ENCODE measurements at regions not wholly inside any gene's neighbourhood (a gene's known extent, or its start where the extent isn't known, plus 50 kb on each side); places are given as distances from the start of the nearest gene placed in this dataset.

- DNase-seq, result no peak
- Histone ChIP-seq H3K4me3 (replicated peaks in 1 of 3) (no peak overlapping the region), H3K4me1 (no peaks in the 10 kb centered on the region), H3K9me3 (no peaks in the 10 kb centered on the region), H3K36me3 (no peaks in the 10 kb centered on the region), H3K27ac (no peak overlapping the region), H3K27me3 (no peaks in the 10 kb centered on the region)
- TF ChIP-seq POLR2A (IDR thresholded peaks at IDR 0.05), result no peak
- TF ChIP-seq CTCF (IDR thresholded peaks at IDR 0.05), result no peak
- 90 to 97% methylated on average over 5 of the region's 5 CpGs for WGBS, 2 donors
- intact Hi-C loops (cut with DNase I), result no loop called here
Measured at GRCh38 chr18:46352520-46353250, 248.5 kb downstream of the HAUS1 start.

GRCh38 chr18:46353460-46353859 lies 249.3 kb downstream of the HAUS1 start:
- WGBS, 2 donors, result 88 to 89% methylated on average over 9 of the region's 9 CpGs
- no peaks in the 10 kb centered on the region for H3K27me3 ChIP-seq
- H3K9me3 ChIP-seq, result no peaks in the 10 kb centered on the region
- H3K27ac ChIP-seq, result no peak overlapping the region
- DNase-seq, result no peak
- TF ChIP-seq CTCF (IDR thresholded peaks at IDR 0.05) (no peak), POLR2A (IDR thresholded peaks at IDR 0.05) (no peak)
- H3K4me3 ChIP-seq (replicated peaks in 1 of 3), result no peak overlapping the region
- H3K36me3 ChIP-seq, result no peaks in the 10 kb centered on the region
- H3K4me1 ChIP-seq, result no peaks in the 10 kb centered on the region
- intact Hi-C loops (cut with DNase I), result no loop called here

- Histone ChIP-seq H3K36me3 (no peaks in the 10 kb centered on the region), H3K4me1 (peaks cover 13 to 16% of the 10 kb centered on the region in 2 donors), H3K9me3 (no peaks in the 10 kb centered on the region), H3K27me3 (no peaks in the 10 kb centered on the region), H3K4me3 (replicated peaks in 1 of 3) (no peak overlapping the region), H3K27ac (no peak overlapping the region)
- TF ChIP-seq CTCF (IDR thresholded peaks at IDR 0.05) (no peak), POLR2A (IDR thresholded peaks at IDR 0.05) (no peak)
- 82 to 84% methylated on average over 9 of the region's 9 CpGs for whole genome bisulfite sequencing, 2 donors
- intact Hi-C loops (cut with DNase I), result no loop called here
- DNase-seq, result no peak
Measured at GRCh38 chr18:46356278-46357033, 252.3 kb downstream of the HAUS1 start.

GRCh38 chr18:46360102-46360699 lies 256.0 kb downstream of the HAUS1 start:
- 75 to 79% methylated on average over 3 to 4 of the region's 4 CpGs for WGBS, 2 donors
- H3K27ac ChIP-seq, result peak overlapping the region; percentile 79 to 99 (median 95)
- TF ChIP-seq CTCF (IDR thresholded peaks at IDR 0.05), result no peak
- TF ChIP-seq POLR2A (IDR thresholded peaks at IDR 0.05), result no peak
- H3K4me1 ChIP-seq, result peaks cover 34 to 35% of the 10 kb centered on the region in 2 donors
- intact Hi-C loops (cut with DNase I), result no loop called here
- no peak overlapping the region for H3K4me3 ChIP-seq (replicated peaks in 1 of 3)
- H3K27me3 ChIP-seq, result no peaks in the 10 kb centered on the region
- peak in 1 of 2 donors; percentile 17 for DNase-seq
- no peaks in the 10 kb centered on the region for H3K36me3 ChIP-seq
- no peaks in the 10 kb centered on the region for H3K9me3 ChIP-seq

GRCh38 chr18:46360866-46361265 lies 256.7 kb downstream of the HAUS1 start:
- peak overlapping the region; percentile 79 to 99 (median 95) for H3K27ac ChIP-seq
- no peaks in the 10 kb centered on the region for H3K9me3 ChIP-seq
- H3K27me3 ChIP-seq, result no peaks in the 10 kb centered on the region
- peaks cover 41% of the 10 kb centered on the region in 2 donors for H3K4me1 ChIP-seq
- TF ChIP-seq CTCF (IDR thresholded peaks at IDR 0.05) (no peak), POLR2A (IDR thresholded peaks at IDR 0.05) (peak in 1 of 2 donors; percentile 28)
- no peaks in the 10 kb centered on the region for H3K36me3 ChIP-seq
- H3K4me3 ChIP-seq (replicated peaks in 1 of 3), result no peak overlapping the region
- WGBS, 2 donors, result 27 to 31% methylated on average over 2 to 3 of the region's 3 CpGs
- intact Hi-C loops (cut with DNase I), result no loop called here
- DNase-seq, result peak; percentile 89 to 94

Data from thyroid gland (tissue), 4 donors.